Loucy (cell line): ENCODE measurements at regions not wholly inside any gene's neighbourhood (a gene's known extent, or its start where the extent isn't known, plus 50 kb on each side); places are given as distances from the start of the nearest gene placed in this dataset.

Experiments
- H2AFZ ChIP-seq: fragments of 200-600 bp; sonication (generic); 2 replicates; pipeline ENCODE4 v1.6.0; 2016; ENCODE audit warnings: antibody characterized with exemption, mild to moderate bottlenecking, low read length, moderate library complexity
- H3F3A ChIP-seq: fragments of 200-600 bp; 2 replicates; pipeline ENCODE4 v1.6.0; 2016; ENCODE audit warnings: antibody characterized with exemption, low read depth, mild to moderate bottlenecking
- H3K27me3 ChIP-seq: fragments of 200-600 bp; sonication (generic); 2 replicates; pipeline ENCODE4 v1.6.1; 2014; ENCODE audit warnings: low read length, mild to moderate bottlenecking; ENCODE audit not compliant: insufficient read depth, poor library complexity, severe bottlenecking
- H3K36me3 ChIP-seq: fragments of 200-600 bp; sonication (generic); 2 replicates; pipeline ENCODE4 v1.6.1; 2016; ENCODE audit warnings: low read length; ENCODE audit not compliant: insufficient read depth
- H3K4me1 ChIP-seq: fragments of 200-600 bp; sonication (generic); 2 replicates; pipeline ENCODE4 v1.5.1; 2014; ENCODE audit warnings: low read length, mild to moderate bottlenecking; ENCODE audit not compliant: insufficient read depth, poor library complexity, severe bottlenecking
- H3K4me2 ChIP-seq: fragments of 200-600 bp; sonication (generic); 2 replicates; pipeline ENCODE4 v1.6.0; 2014; ENCODE audit warnings: antibody characterized with exemption, low read length, low read depth, mild to moderate bottlenecking; ENCODE audit not compliant: poor library complexity, severe bottlenecking
- H3K4me3 ChIP-seq: fragments of 200-600 bp; sonication (generic); 2 replicates; pipeline ENCODE4 v1.5.1; 2014; ENCODE audit warnings: low read length, mild to moderate bottlenecking, mixed read lengths; ENCODE audit not compliant: poor library complexity, severe bottlenecking
- H3K79me2 ChIP-seq: fragments of 200-600 bp; sonication (generic); 2 replicates; pipeline ENCODE4 v1.6.1; 2014; ENCODE audit warnings: low read length; ENCODE audit not compliant: insufficient read depth
- H3K9ac ChIP-seq: fragments of 200-600 bp; sonication (generic); 2 replicates; pipeline ENCODE4 v1.6.0; 2014; ENCODE audit warnings: mild to moderate bottlenecking, low read depth, low read length, moderate library complexity; ENCODE audit not compliant: poor library complexity, severe bottlenecking
- H3K9me2 ChIP-seq: fragments of 200-600 bp; sonication (generic); replicated peaks from 2 replicates; pipeline ENCODE4 v1.6.1; 2016; ENCODE audit warnings: low read depth, low read length, mixed read lengths
- H3K9me3 ChIP-seq: fragments of 200-600 bp; sonication (generic); 2 replicates; pipeline ENCODE4 v1.6.1; 2014; ENCODE audit warnings: mild to moderate bottlenecking, antibody characterized with exemption, low read length, low read depth; ENCODE audit not compliant: insufficient read depth
- H4K20me1 ChIP-seq: fragments of 200-600 bp; sonication (generic); 2 replicates; pipeline ENCODE4 v1.6.0; 2014; ENCODE audit warnings: antibody characterized with exemption, low read length, mild to moderate bottlenecking; ENCODE audit not compliant: insufficient read depth, poor library complexity, severe bottlenecking
- EZH2phosphoT487 ChIP-seq: fragments of 200-600 bp; IDR thresholded peaks from 2 replicates; pipeline ENCODE4 v1.6.1; 2018; ENCODE audit warnings: antibody characterized with exemption, mild to moderate bottlenecking, moderate library complexity, borderline replicate concordance
- TF ChIP-seq, protein P1 (sequence below): fragments of 200-600 bp; sonication (generic); conservative IDR thresholded peaks from 2 replicates; pipeline ENCODE4 v1.5.1; 2014; ENCODE audit warnings: mild to moderate bottlenecking, antibody characterized with exemption, low read length

DNA sequence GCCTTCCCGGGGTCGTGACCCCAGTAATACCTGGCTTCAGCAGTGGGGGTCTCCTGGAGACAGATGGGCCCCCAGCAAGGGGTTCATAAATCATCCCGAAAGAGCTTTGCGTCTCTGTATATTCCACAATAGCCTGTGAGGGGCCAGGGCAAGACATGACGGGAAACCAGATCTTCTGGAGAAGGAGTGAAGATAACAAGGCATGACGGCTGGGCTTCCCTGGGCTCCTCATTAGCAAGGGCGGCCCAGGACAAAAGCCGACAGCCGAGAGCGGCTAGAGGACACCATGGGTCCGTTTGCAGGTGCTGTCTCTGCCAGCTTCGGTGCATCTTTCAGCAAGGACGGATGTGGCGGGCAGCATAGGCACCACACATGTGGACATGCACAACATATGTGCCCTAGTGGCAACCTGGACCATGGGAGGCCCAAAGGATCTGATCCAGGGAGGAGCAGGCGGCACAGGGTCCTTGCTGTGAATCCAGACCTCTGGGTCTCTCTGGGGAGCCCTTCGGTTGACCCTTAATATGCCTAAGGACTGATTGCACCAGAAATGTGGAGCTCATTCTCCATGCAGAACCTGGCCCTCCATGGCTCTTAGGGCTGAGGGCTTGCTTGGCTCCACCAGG, 136.9 kb upstream of the FOXF1 start:
- Histone ChIP-seq H3K4me2 (no peak overlapping the region), H3K4me3 (no peak overlapping the region), H3K27me3 (no peaks in the 10 kb centered on the region), H3K9me3 (peaks cover 11% of the 10 kb centered on the region; the same call in 1 of the 2 replicates), H2AFZ (no peak overlapping the region), H3K9me2 (no peaks in the 10 kb centered on the region), H3K9ac (no peak overlapping the region), H3K79me2 (no peaks in the 10 kb centered on the region), H3K36me3 (no peaks in the 10 kb centered on the region), H4K20me1 (no peaks in the 10 kb centered on the region), H3K4me1 (no peaks in the 10 kb centered on the region), H3F3A (no peaks in the 10 kb centered on the region)
- no peak for TF ChIP-seq EZH2phosphoT487
- TF ChIP-seq, protein P1, sequence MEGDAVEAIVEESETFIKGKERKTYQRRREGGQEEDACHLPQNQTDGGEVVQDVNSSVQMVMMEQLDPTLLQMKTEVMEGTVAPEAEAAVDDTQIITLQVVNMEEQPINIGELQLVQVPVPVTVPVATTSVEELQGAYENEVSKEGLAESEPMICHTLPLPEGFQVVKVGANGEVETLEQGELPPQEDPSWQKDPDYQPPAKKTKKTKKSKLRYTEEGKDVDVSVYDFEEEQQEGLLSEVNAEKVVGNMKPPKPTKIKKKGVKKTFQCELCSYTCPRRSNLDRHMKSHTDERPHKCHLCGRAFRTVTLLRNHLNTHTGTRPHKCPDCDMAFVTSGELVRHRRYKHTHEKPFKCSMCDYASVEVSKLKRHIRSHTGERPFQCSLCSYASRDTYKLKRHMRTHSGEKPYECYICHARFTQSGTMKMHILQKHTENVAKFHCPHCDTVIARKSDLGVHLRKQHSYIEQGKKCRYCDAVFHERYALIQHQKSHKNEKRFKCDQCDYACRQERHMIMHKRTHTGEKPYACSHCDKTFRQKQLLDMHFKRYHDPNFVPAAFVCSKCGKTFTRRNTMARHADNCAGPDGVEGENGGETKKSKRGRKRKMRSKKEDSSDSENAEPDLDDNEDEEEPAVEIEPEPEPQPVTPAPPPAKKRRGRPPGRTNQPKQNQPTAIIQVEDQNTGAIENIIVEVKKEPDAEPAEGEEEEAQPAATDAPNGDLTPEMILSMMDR = no peak

DNA sequence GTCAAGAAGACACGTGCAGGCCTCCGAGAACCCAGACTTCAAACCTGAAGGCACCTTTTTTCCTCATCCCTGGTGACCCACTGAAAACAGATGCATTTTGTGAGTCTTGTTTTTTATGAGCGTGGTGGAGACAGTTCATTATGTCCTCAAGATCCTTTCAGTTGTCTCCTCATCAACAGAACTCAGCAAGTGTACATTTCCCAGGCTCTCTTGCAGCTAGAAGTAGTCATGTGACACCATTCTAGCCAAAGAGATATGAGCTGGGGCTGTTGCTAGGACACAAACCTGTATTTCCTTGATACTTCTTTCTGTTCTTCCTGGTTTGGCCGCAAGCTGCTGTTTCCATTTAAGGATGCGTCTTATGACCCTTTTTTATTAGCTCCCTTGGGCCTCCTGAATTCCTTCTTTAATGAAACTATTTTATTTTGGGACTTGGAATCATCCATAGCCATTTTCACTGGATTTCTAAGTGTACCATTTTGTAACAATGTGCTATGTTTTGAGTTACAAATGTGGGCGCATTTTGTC, 135.7 kb upstream of the FOXF1 start:
- Histone ChIP-seq H3K79me2 (no peaks in the 10 kb centered on the region), H3K9me3 (peaks cover 11% of the 10 kb centered on the region; the same call in 1 of the 2 replicates), H3K27me3 (no peaks in the 10 kb centered on the region), H3K9ac (no peak overlapping the region), H3K36me3 (no peaks in the 10 kb centered on the region), H3K4me1 (no peaks in the 10 kb centered on the region), H3K9me2 (no peaks in the 10 kb centered on the region), H4K20me1 (no peaks in the 10 kb centered on the region), H3K4me3 (no peak overlapping the region), H3F3A (no peaks in the 10 kb centered on the region), H2AFZ (no peak overlapping the region), H3K4me2 (no peak overlapping the region)
- no peak for TF ChIP-seq EZH2phosphoT487
- TF ChIP-seq, protein P1 = no peak

DNA sequence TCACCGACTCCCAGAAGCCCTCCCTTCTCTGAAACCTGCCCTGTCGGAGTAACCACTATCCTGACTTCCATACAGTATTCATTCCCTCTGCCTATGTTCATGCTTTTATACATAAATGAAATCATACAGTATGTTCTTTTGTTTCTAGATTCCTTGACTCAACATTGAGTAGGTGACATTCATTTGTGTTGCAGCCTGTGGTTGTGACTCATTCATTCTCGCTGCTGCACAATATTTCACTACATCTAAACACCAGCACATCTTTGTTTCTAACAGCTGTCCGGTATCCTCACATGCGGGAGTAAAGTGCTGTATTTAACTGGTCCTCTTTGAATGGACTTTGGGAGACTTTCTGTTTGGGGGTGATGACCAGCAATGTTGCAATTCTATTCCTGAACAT, 135.0 kb upstream of the FOXF1 start:
- H4K20me1 ChIP-seq = no peaks in the 10 kb centered on the region
- H3K9me3 ChIP-seq = peaks cover 11% of the 10 kb centered on the region; the same call in 1 of the 2 replicates
- no peaks in the 10 kb centered on the region for H3F3A ChIP-seq
- no peak overlapping the region for H3K9ac ChIP-seq
- TF ChIP-seq, protein P1 = no peak
- TF ChIP-seq EZH2phosphoT487 = no peak
- H3K4me3 ChIP-seq = no peak overlapping the region
- no peaks in the 10 kb centered on the region for H3K36me3 ChIP-seq
- no peaks in the 10 kb centered on the region for H3K79me2 ChIP-seq
- no peaks in the 10 kb centered on the region for H3K9me2 ChIP-seq
- no peaks in the 10 kb centered on the region for H3K4me1 ChIP-seq
- no peaks in the 10 kb centered on the region for H3K27me3 ChIP-seq
- no peak overlapping the region for H3K4me2 ChIP-seq
- H2AFZ ChIP-seq = no peak overlapping the region
